T-cell (primary cell): ENCODE measurements at regions not wholly inside any gene's neighbourhood (a gene's known extent, or its start where the extent isn't known, plus 50 kb on each side); places are given as distances from the start of the nearest gene placed in this dataset.

Experiments used
- ATAC-seq, 4 experiments: fragments of 200-7000 bp in 3 of 4; fragments of 150-1000 bp in 1 of 4; cut with Tn5 transposase; replicated peaks in 1 of 4; 1 replicate in 3 of 4; 2 replicates in 1 of 4; pipeline ENCODE4 v1.10.0; 2021; ENCODE audit warnings: moderate library complexity in 3 of 4, mild to moderate bottlenecking in 2 of 4, moderate number of reproducible peaks in 1 of 4
- CTCF ChIA-PET, 2 donors: fragments of 300-600 bp; sonication (Branson Sonifier 250); formaldehyde crosslinking; loops; one replicate each; lab custom pipeline; 2022; ENCODE audit warnings: antibody characterized with exemption in 2 of 2; lab: Charles Lee
- POLR2A ChIA-PET, 2 donors: fragments of 300-600 bp; sonication (Branson Sonifier 250); formaldehyde crosslinking; loops; one replicate each; lab custom pipeline; 2022; ENCODE audit warnings: antibody characterized with exemption in 2 of 2; lab: Charles Lee
- DNase-seq, 35 experiments: peaks; one replicate each; pipeline versions ENCODE4 v3.0.0 to v3.0.0-alpha.2; 2013 to 2023
- H3K27ac ChIP-seq: one replicate; pipeline ENCODE4 v1.5.1; 2013; ENCODE audit warnings: low read length
- H3K27me3 ChIP-seq, 2 experiments: replicated peaks in 1 of 2; 1 replicate in 1 of 2; 2 replicates in 1 of 2; pipeline versions ENCODE4 v1.6.1 to v1.7.0; 2013; ENCODE audit warnings: low read length in 1 of 2, mixed read lengths in 1 of 2; ENCODE audit not compliant: control insufficient read depth in 2 of 2, insufficient read depth in 2 of 2; ENCODE audit errors: extremely low read depth in 1 of 2
- H3K36me3 ChIP-seq, 2 donors: 1 replicate in 1 of 2; 2 replicates in 1 of 2; pipeline versions ENCODE4 v1.6.1 to v1.7.0; 2013; ENCODE audit warnings: low read length in 1 of 2; ENCODE audit not compliant: control insufficient read depth in 2 of 2, insufficient read depth in 1 of 2; ENCODE audit errors: extremely low read depth in 1 of 2
- H3K4me1 ChIP-seq, 2 experiments: 1 replicate in 1 of 2; 2 replicates in 1 of 2; pipeline versions ENCODE4 v1.6.1 to v1.7.0; 2013; ENCODE audit warnings: low read length in 2 of 2, mixed read lengths in 1 of 2; ENCODE audit not compliant: insufficient read depth in 2 of 2, control insufficient read depth in 1 of 2; ENCODE audit errors: extremely low read depth in 1 of 2
- H3K4me3 ChIP-seq, 2 donors: 1 replicate in 1 of 2; 2 replicates in 1 of 2; pipeline versions ENCODE4 v1.5.1 to v1.7.0; 2013; ENCODE audit warnings: mild to moderate bottlenecking in 2 of 2, low read length in 1 of 2, moderate library complexity in 1 of 2; ENCODE audit not compliant: control insufficient read depth in 1 of 2; ENCODE audit errors: extremely low read depth in 1 of 2
- H3K9me3 ChIP-seq: 2 replicates; pipeline ENCODE4 v1.7.0; 2013
- H3K27ac Mint-ChIP-seq, 2 donors: one replicate each; pipeline ENCODE4 v1.8.0; 2020 to 2021; ENCODE audit warnings: mild to moderate bottlenecking in 2 of 2, mixed read lengths in 2 of 2
- H3K27me3 Mint-ChIP-seq, 2 donors: one replicate each; pipeline ENCODE4 v1.8.0; 2021 to 2022; ENCODE audit warnings: mixed read lengths in 2 of 2
- H3K36me3 Mint-ChIP-seq: one replicate; pipeline ENCODE4 v1.8.0; 2021; ENCODE audit warnings: mixed read lengths
- H3K4me1 Mint-ChIP-seq, 3 donors: one replicate each; pipeline ENCODE4 v1.8.0; 2020 to 2022; ENCODE audit warnings: mixed read lengths in 3 of 3, mild to moderate bottlenecking in 1 of 3
- H3K4me3 Mint-ChIP-seq, 3 donors: one replicate each; pipeline ENCODE4 v1.8.0; 2020 to 2022; ENCODE audit warnings: mild to moderate bottlenecking in 3 of 3, mixed read lengths in 3 of 3, moderate library complexity in 3 of 3
- H3K9me3 Mint-ChIP-seq, 3 donors: one replicate each; pipeline ENCODE4 v1.8.0; 2020 to 2022; ENCODE audit warnings: mixed read lengths in 3 of 3
- WGBS: methylation state at CpG from one replicate; pipeline ENCODE4 v1.1.5; 2013; ENCODE audit warnings: missing lambda C conversion rate; ENCODE audit not compliant: insufficient coverage; 5-methylcytosine and 5-hydroxymethylcytosine counted together

DNA sequence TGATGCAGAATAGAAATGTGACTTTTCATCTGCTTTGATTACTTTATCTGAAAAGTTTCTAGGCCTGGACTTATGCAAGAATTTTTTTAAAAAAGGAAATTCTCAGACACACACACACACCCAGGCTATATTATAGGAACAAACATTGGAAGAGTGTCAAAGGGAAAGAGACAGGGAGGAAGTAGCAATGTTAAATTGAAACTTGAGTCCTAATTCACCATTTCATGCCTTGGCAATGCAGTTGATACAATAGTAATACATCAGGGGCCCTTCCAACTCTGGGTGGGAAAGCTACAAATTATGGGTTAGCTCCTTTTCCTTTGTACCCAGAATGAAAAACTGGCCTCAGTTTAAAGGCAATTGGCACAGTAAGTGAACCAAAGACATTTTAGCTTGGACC lies 258.0 kb upstream of the LYZL1 start:
- DNase-seq (no peak), ATAC-seq (no peak)
- H3K4me1 Mint-ChIP-seq: no peaks in the 10 kb centered on the region
- H3K36me3 ChIP-seq: no peaks in the 10 kb centered on the region
- no peaks in the 10 kb centered on the region for H3K36me3 Mint-ChIP-seq
- no peaks in the 10 kb centered on the region for H3K9me3 Mint-ChIP-seq
- H3K27ac ChIP-seq: no peak overlapping the region
- ChIA-PET POLR2A (no interaction called here), CTCF (no interaction called here)
- H3K4me3 Mint-ChIP-seq: no peak overlapping the region
- H3K4me1 ChIP-seq: no peaks in the 10 kb centered on the region
- no peaks in the 10 kb centered on the region for H3K9me3 ChIP-seq
- H3K27ac Mint-ChIP-seq: no peak overlapping the region
- no peak overlapping the region for H3K4me3 ChIP-seq
- peaks cover 2 to 20% of the 10 kb centered on the region in 2 donors for H3K27me3 Mint-ChIP-seq
- no peaks in the 10 kb centered on the region for H3K27me3 ChIP-seq

- CTCF ChIA-PET: no interaction called here
- ATAC-seq: no peak
Measured at GRCh38 chr10:29032169-29032568, 256.7 kb upstream of the LYZL1 start.

DNA sequence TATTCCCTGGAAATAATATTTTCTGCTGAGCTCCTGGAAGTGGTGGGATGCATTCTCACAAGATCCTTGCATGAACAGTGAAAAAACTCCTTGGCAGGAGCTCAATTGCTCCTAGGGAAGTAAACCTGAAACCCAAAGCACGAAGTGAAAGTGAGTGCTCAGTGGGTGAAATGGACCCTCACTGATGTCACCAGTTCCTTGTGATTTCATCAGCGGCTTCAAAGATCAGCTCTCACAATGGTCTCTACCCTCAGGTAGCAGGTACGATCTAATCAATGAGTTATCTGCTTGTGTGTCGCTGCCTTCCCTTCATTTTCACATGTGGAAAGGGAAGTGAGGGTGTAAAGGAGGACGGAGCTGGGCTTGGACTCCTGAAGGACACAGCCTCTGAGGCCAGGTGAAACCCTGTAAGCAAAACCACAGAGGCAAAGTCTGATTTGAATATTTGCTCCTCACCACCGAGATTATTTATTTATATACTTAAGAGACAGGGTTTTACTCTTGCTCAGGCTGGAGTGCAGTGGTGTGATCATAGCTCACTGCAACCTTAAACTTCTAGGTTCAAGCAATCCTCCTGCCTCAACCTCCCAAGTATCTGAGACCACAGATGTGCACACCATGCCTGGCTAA lies 255.4 kb upstream of the LYZL1 start:
- Mint-ChIP-seq H3K27ac (no peak overlapping the region), H3K27me3 (peaks cover 3 to 31% of the 10 kb centered on the region in 2 donors), H3K4me1 (no peaks in the 10 kb centered on the region), H3K36me3 (no peaks in the 10 kb centered on the region), H3K4me3 (no peak overlapping the region), H3K9me3 (no peaks in the 10 kb centered on the region)
- POLR2A ChIA-PET: no interaction called here
- no peaks in the 10 kb centered on the region for H3K4me1 ChIP-seq
- no peaks in the 10 kb centered on the region for H3K36me3 ChIP-seq
- ATAC-seq (no peak), DNase-seq (no peak)
- H3K4me3 ChIP-seq: no peak overlapping the region
- no peaks in the 10 kb centered on the region for H3K27me3 ChIP-seq
- WGBS: 80% methylated on average over 2 of the region's 6 CpGs
- CTCF ChIA-PET: no interaction called here
- no peaks in the 10 kb centered on the region for H3K9me3 ChIP-seq
- H3K27ac ChIP-seq: no peak overlapping the region

More at GRCh38 chr10:29032169-29032568, 256.7 kb upstream of the LYZL1 start:
- Mint-ChIP-seq H3K4me3 (no peak overlapping the region), H3K9me3 (no peaks in the 10 kb centered on the region), H3K27ac (no peak overlapping the region), H3K36me3 (no peaks in the 10 kb centered on the region), H3K4me1 (no peaks in the 10 kb centered on the region), H3K27me3 (peaks cover 2 to 21% of the 10 kb centered on the region in 2 donors)
- Histone ChIP-seq H3K27ac (no peak overlapping the region), H3K9me3 (no peaks in the 10 kb centered on the region), H3K4me3 (no peak overlapping the region), H3K4me1 (no peaks in the 10 kb centered on the region), H3K36me3 (no peaks in the 10 kb centered on the region), H3K27me3 (no peaks in the 10 kb centered on the region)
- POLR2A ChIA-PET: no interaction called here
- no peak for DNase-seq
- WGBS: no CpG with 5 or more reads among the region's 3 CpGs

- Mint-ChIP-seq H3K9me3 (no peaks in the 10 kb centered on the region), H3K36me3 (no peaks in the 10 kb centered on the region), H3K4me3 (no peak overlapping the region), H3K27ac (no peak overlapping the region), H3K4me1 (no peaks in the 10 kb centered on the region), H3K27me3 (peaks cover 3 to 22% of the 10 kb centered on the region in 2 donors)
- Histone ChIP-seq H3K36me3 (no peaks in the 10 kb centered on the region), H3K9me3 (no peaks in the 10 kb centered on the region), H3K4me1 (no peaks in the 10 kb centered on the region), H3K27me3 (no peaks in the 10 kb centered on the region), H3K4me3 (no peak overlapping the region), H3K27ac (no peak overlapping the region)
- CTCF ChIA-PET: no interaction called here
- DNase-seq (no peak), ATAC-seq (no peak)
- 49% methylated on average over 3 of the region's 5 CpGs for WGBS
- POLR2A ChIA-PET: interaction anchor here in 1 of 2 donors (0.6 kb wide), 1 partner anchor 26 kb away, joined by 3 read pairs; no protein-coding TSS in a partner anchor
Measured at GRCh38 chr10:29034592-29034991, 254.3 kb upstream of the LYZL1 start.

- ChIA-PET POLR2A (no interaction called here), CTCF (no interaction called here)
- Mint-ChIP-seq H3K27ac (no peak overlapping the region), H3K4me3 (no peak overlapping the region), H3K9me3 (peaks cover 0 to 6% (median 6%) of the 10 kb centered on the region in 3 donors), H3K4me1 (no peaks in the 10 kb centered on the region), H3K36me3 (no peaks in the 10 kb centered on the region), H3K27me3 (peaks cover 3 to 18% of the 10 kb centered on the region in 2 donors)
- Histone ChIP-seq H3K36me3 (no peaks in the 10 kb centered on the region), H3K27ac (no peak overlapping the region), H3K4me3 (no peak overlapping the region), H3K9me3 (no peaks in the 10 kb centered on the region), H3K4me1 (no peaks in the 10 kb centered on the region), H3K27me3 (no peaks in the 10 kb centered on the region)
- WGBS: 57% methylated on average over 2 of the region's 2 CpGs
- DNase-seq (no peak), ATAC-seq (no peak)
Measured at GRCh38 chr10:29035721-29036120, 253.1 kb upstream of the LYZL1 start.

DNA sequence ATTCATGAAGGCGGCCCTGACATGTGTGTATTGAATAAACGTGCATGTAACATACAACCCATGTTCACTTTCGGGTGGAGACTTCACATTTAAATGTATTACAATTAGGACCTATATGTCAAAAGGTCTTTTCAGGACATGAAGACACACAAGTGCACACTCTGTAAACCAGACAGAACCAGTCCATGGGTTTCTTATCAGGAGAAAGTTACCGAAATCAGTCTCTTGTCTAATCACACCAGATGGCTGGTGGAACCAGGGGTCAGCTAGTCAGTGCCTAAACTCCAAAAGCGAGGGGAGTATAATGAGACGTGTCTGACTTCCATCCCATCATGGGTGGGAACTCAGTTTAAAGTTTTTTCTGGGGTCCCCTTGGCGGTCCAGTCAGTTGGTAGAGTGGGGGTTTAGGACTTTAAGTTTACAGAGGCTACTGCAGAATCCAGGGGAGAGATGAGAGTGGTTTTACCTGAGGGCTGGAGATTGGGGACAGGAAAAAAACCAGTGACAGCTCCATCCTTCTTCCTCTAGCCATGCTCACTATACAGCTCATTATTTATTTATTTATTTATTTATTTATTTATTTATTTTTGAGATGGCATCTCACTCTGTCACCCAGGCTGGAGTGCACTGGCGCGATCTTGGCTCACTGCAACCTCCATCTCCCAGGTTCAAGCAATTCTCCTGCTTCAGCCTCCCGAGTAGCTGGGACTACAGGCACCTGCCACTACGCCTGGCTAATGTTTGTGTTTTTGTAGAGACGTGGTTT lies 251.3 kb upstream of the LYZL1 start:
- H3K9me3 ChIP-seq: no peaks in the 10 kb centered on the region
- ATAC-seq: no peak
- H3K4me3 ChIP-seq: no peak overlapping the region
- POLR2A ChIA-PET: no interaction called here
- no peaks in the 10 kb centered on the region for H3K36me3 ChIP-seq
- Mint-ChIP-seq H3K27ac (no peak overlapping the region), H3K4me3 (no peak overlapping the region), H3K4me1 (no peaks in the 10 kb centered on the region), H3K9me3 (peaks cover 3 to 11% (median 7%) of the 10 kb centered on the region in 3 donors), H3K27me3 (peaks cover 3 to 19% of the 10 kb centered on the region in 2 donors), H3K36me3 (no peaks in the 10 kb centered on the region)
- no peaks in the 10 kb centered on the region for H3K4me1 ChIP-seq
- H3K27me3 ChIP-seq: no peaks in the 10 kb centered on the region
- H3K27ac ChIP-seq: no peak overlapping the region
- no peak for DNase-seq
- CTCF ChIA-PET: no interaction called here
- 96% methylated on average over 4 of the region's 12 CpGs for WGBS
